GM04504 (cell line): ENCODE measurements at regions not wholly inside any gene's neighbourhood (a gene's known extent, or its start where the extent isn't known, plus 50 kb on each side); places are given as distances from the start of the nearest gene placed in this dataset.

Experiments used
- DNase-seq: peaks from one replicate; pipeline ENCODE4 v3.0.0-alpha.2; 2012; ENCODE audit warnings: low read depth

GRCh38 chr11:11077898-11078297 is 220.0 kb upstream of the ZBED5 start:
- DNase-seq: no peak

- DNase-seq: no peak
These were observed 219.0 kb upstream of the ZBED5 start for GRCh38 chr11:11076879-11077278.

GRCh38 chr11:11076276-11076675 is 218.4 kb upstream of the ZBED5 start:
- no peak for DNase-seq

- DNase-seq: no peak
These were observed 217.8 kb upstream of the ZBED5 start for GRCh38 chr11:11075515-11076171.

- DNase-seq: no peak
These were observed 217.0 kb upstream of the ZBED5 start for GRCh38 chr11:11074686-11075335.

- no peak for DNase-seq
These were observed 216.1 kb upstream of the ZBED5 start for GRCh38 chr11:11073996-11074395.

GRCh38 chr11:11072067-11072466 is 214.2 kb upstream of the ZBED5 start:
- DNase-seq: no peak

GRCh38 chr11:11071486-11071885 is 213.6 kb upstream of the ZBED5 start:
- DNase-seq: no peak

- no peak for DNase-seq
These were observed 213.1 kb upstream of the ZBED5 start for GRCh38 chr11:11070976-11071375.

- no peak for DNase-seq
These were observed 212.3 kb upstream of the ZBED5 start for GRCh38 chr11:11069841-11070835.

GRCh38 chr11:11068113-11068512 is 210.3 kb upstream of the ZBED5 start:
- DNase-seq: no peak

GRCh38 chr11:11065396-11065795 is 207.5 kb upstream of the ZBED5 start:
- no peak for DNase-seq

- no peak for DNase-seq
These were observed 199.6 kb upstream of the ZBED5 start for GRCh38 chr11:11057472-11057854.

- DNase-seq: no peak
These were observed 199.1 kb upstream of the ZBED5 start for GRCh38 chr11:11056749-11057471.

- DNase-seq: no peak
These were observed 198.5 kb upstream of the ZBED5 start for GRCh38 chr11:11056316-11056715.

- no peak for DNase-seq
These were observed 190.2 kb upstream of the ZBED5 start for GRCh38 chr11:11047851-11048610.

GRCh38 chr11:11046781-11047180 is 188.9 kb upstream of the ZBED5 start:
- no peak for DNase-seq

GRCh38 chr11:11045156-11045930 is 187.5 kb upstream of the ZBED5 start:
- no peak for DNase-seq

- no peak for DNase-seq
These were observed 186.4 kb upstream of the ZBED5 start for GRCh38 chr11:11044137-11044855.

GRCh38 chr11:11043721-11044120 is 185.9 kb upstream of the ZBED5 start:
- DNase-seq: no peak
